ENCODE measurements at regions not wholly inside any gene's neighbourhood (a gene's known extent, or its start where the extent isn't known, plus 50 kb on each side); places are given as distances from the start of the nearest gene placed in this dataset.

GRCh38 chr3:83956431-83956830 is 1002.4 kb upstream of the CADM2 start:
- TF ChIP-seq CTCF (IDR thresholded peaks at IDR 0.05; ENCODE audit: poor library complexity) (no peak), EZH2 (IDR thresholded peaks at IDR 0.05; ENCODE audit: borderline replicate concordance) (no peak), EZH2phosphoT487 (IDR thresholded peaks at IDR 0.05; ENCODE audit: low read depth, severe bottlenecking, unreplicated experiment) (no peak)

Data from hepatocyte (in vitro differentiated cells).